ENCODE measurements at regions not wholly inside any gene's neighbourhood (a gene's known extent, or its start where the extent isn't known, plus 50 kb on each side); places are given as distances from the start of the nearest gene placed in this dataset.

- ATAC-seq (no peak), DNase-seq (ENCODE audit: low read depth, low spot score) (no peak)
- Histone ChIP-seq H3K4me2 (ENCODE audit: low read length) (no peak overlapping the region), H3K4me1 (ENCODE audit: control insufficient read depth in 1 of 2, insufficient read depth in 2 of 2, low read length in 2 of 2) (no peaks in the 10 kb centered on the region), H3K36me3 (ENCODE audit: control insufficient read depth in 1 of 2, insufficient read depth in 2 of 2, low read length in 2 of 2) (no peaks in the 10 kb centered on the region), H3K9me3 (ENCODE audit: control insufficient read depth in 1 of 2, insufficient read depth in 1 of 2, low read depth in 1 of 2, low read length in 2 of 2) (no peaks in the 10 kb centered on the region), H4K20me1 (ENCODE audit: insufficient read depth) (no peaks in the 10 kb centered on the region), H2AFZ (ENCODE audit: low read depth, low read length, poor library complexity, severe bottlenecking) (no peak overlapping the region), H3K9ac (ENCODE audit: low read length) (no peak overlapping the region), H3K27ac (ENCODE audit: low read depth, low read length) (no peak overlapping the region), H3K79me2 (ENCODE audit: insufficient read depth, low read length) (no peaks in the 10 kb centered on the region), H3K9me2 (ENCODE audit: insufficient read depth) (no peaks in the 10 kb centered on the region), H3K4me3 (replicated peaks in 1 of 2; ENCODE audit: low read depth in 1 of 2, low read length in 2 of 2) (no peak overlapping the region), H3K27me3 (ENCODE audit: insufficient read depth, low read length) (no peaks in the 10 kb centered on the region)
- no TSS peak for BruUV-seq (replicated peaks)
- intact Hi-C loops (cut with micrococcal nuclease): no loop called here
- ChIA-PET RAD21 (ENCODE audit: low non-redundant PET in 1 of 2, low total read pairs in 2 of 2, uncharacterized antibody in 2 of 2, unreplicated experiment in 2 of 2) (no interaction called here), POLR2A (no interaction called here), CTCF (no interaction called here)
- TF ChIP-seq RAD21 (IDR thresholded peaks at IDR 0.05; ENCODE audit: low read depth) (no peak), SP1 (IDR thresholded peaks at IDR 0.05; ENCODE audit: low read depth) (no peak), ELF1 (IDR thresholded peaks at IDR 0.05; ENCODE audit: borderline replicate concordance, low read depth) (no peak), POLR2A (IDR thresholded peaks at IDR 0.05; ENCODE audit: borderline replicate concordance, extremely low read depth, insufficient read depth, insufficient read length) (no peak)
Observed at GRCh38 chr6:156280065-156280464, 497.1 kb upstream of the ARID1B start.

- DNase-seq (ENCODE audit: low read depth, low spot score) (no peak), ATAC-seq (no peak)
- RAD21 ChIA-PET (ENCODE audit: low non-redundant PET in 1 of 2, low total read pairs in 2 of 2, uncharacterized antibody in 2 of 2, unreplicated experiment in 2 of 2): no interaction called here
- Histone ChIP-seq H3K4me3 (replicated peaks in 1 of 2; ENCODE audit: low read depth in 1 of 2, low read length in 2 of 2) (no peak overlapping the region), H3K9me3 (ENCODE audit: control insufficient read depth in 1 of 2, insufficient read depth in 1 of 2, low read depth in 1 of 2, low read length in 2 of 2) (no peaks in the 10 kb centered on the region), H3K9me2 (ENCODE audit: insufficient read depth) (no peaks in the 10 kb centered on the region), H3K9ac (ENCODE audit: low read length) (no peak overlapping the region), H3K4me2 (ENCODE audit: low read length) (no peak overlapping the region), H3K27ac (ENCODE audit: low read depth, low read length) (no peak overlapping the region), H3K36me3 (ENCODE audit: control insufficient read depth in 1 of 2, insufficient read depth in 2 of 2, low read length in 2 of 2) (no peaks in the 10 kb centered on the region), H3K79me2 (ENCODE audit: insufficient read depth, low read length) (no peaks in the 10 kb centered on the region), H4K20me1 (ENCODE audit: insufficient read depth) (no peaks in the 10 kb centered on the region), H2AFZ (ENCODE audit: low read depth, low read length, poor library complexity, severe bottlenecking) (no peak overlapping the region), H3K27me3 (ENCODE audit: insufficient read depth, low read length) (no peaks in the 10 kb centered on the region), H3K4me1 (ENCODE audit: control insufficient read depth in 1 of 2, insufficient read depth in 2 of 2, low read length in 2 of 2) (no peaks in the 10 kb centered on the region)
- CTCF ChIA-PET: interaction anchor here (0.6 kb wide), 1 partner anchor 516 kb away, joined by 3 read pairs; no protein-coding TSS in a partner anchor
- POLR2A ChIA-PET: no interaction called here
- BruUV-seq (replicated peaks): no TSS peak
- TF ChIP-seq ELF1 (IDR thresholded peaks at IDR 0.05; ENCODE audit: borderline replicate concordance, low read depth) (no peak), CTCF (IDR thresholded peaks at IDR 0.05 in 2 of 3, conservative IDR thresholded peaks at IDR 0.05 in 1 of 3; ENCODE audit: borderline replicate concordance in 1 of 3, insufficient read depth in 1 of 3, low read depth in 2 of 3, low read length in 2 of 3) (no peak), YY1 (IDR thresholded peaks at IDR 0.05; ENCODE audit: extremely low read depth, insufficient replicate concordance, low read depth, low read length) (no peak), JUND (IDR thresholded peaks at IDR 0.05) (no peak), SIN3A (IDR thresholded peaks at IDR 0.05; ENCODE audit: low read depth) (no peak), ATF3 (IDR thresholded peaks at IDR 0.05) (no peak), ZBTB33 (IDR thresholded peaks at IDR 0.05; ENCODE audit: extremely low read depth, insufficient replicate concordance, low read length) (no peak), CEBPB (IDR thresholded peaks at IDR 0.05; ENCODE audit: low read depth) (no peak)
- intact Hi-C loops (cut with micrococcal nuclease): no loop called here
Observed at GRCh38 chr6:156279261-156279969, 497.8 kb upstream of the ARID1B start.
